HCT116 (cell line): ENCODE measurements at regions not wholly inside any gene's neighbourhood (a gene's known extent, or its start where the extent isn't known, plus 50 kb on each side); places are given as distances from the start of the nearest gene placed in this dataset.

Experiments
- ATAC-seq: fragments of 200-7000 bp; cut with Tn5 transposase; 2 replicates; pipeline ENCODE4 v1.9.1; 2020; ENCODE audit warnings: mild to moderate bottlenecking, moderate library complexity
- BruUV-seq: library from RNA; stranded (reverse); fragments of 400-500 nt; replicated peaks from 2 replicates; lab custom pipeline; 2021; lab: Mats Ljungman, UMichigan
- CTCF ChIA-PET: fragments of 300-600 bp; sonication (Branson Sonifier 250); formaldehyde crosslinking; loops from one replicate; lab custom pipeline; 2021; ENCODE audit warnings: antibody characterized with exemption; lab: Charles Lee
- POLR2A ChIA-PET: fragments of 300-600, 350-600 bp; sonication (Branson Sonifier 250); formaldehyde crosslinking; loops from one replicate; lab custom pipeline; 2021; ENCODE audit warnings: antibody characterized with exemption; lab: Charles Lee
- RAD21 ChIA-PET, 2 experiments: fragments of 300-600 bp; sonication (Branson Sonifier 250); formaldehyde crosslinking; loops; one replicate each; lab custom pipeline; 2023; ENCODE audit warnings: low total read pairs in 2 of 2; ENCODE audit not compliant: uncharacterized antibody in 2 of 2, unreplicated experiment in 2 of 2, low non-redundant PET in 1 of 2; lab: Charles Lee
- DNase-seq: peaks from one replicate; pipeline ENCODE4 v3.0.0-alpha.2; 2010; ENCODE audit warnings: low read depth, low spot score
- H2AFZ ChIP-seq: fragments of 200-600 bp; shearing (Covaris generic), sonication (generic); 2 replicates; pipeline ENCODE4 v1.6.1; 2017; ENCODE audit warnings: low read depth, mixed run types, mixed read lengths, antibody characterized with exemption, low read length; ENCODE audit not compliant: poor library complexity, severe bottlenecking
- H3K27ac ChIP-seq: 2 replicates; pipeline ENCODE4 v1.5.1; 2012; ENCODE audit warnings: low read depth, low read length
- H3K27me3 ChIP-seq: fragments of 200-600 bp; sonication (generic); 2 replicates; pipeline ENCODE4 v1.6.1; 2016; ENCODE audit warnings: mixed run types, low read length, mixed read lengths; ENCODE audit not compliant: insufficient read depth
- H3K36me3 ChIP-seq, 2 experiments: fragments of 200-500 bp in 1 of 2; fragments of 200-600 bp in 1 of 2; sonication (Bioruptor generic) in 1 of 2; sonication (generic) in 1 of 2; 2 replicates each; pipeline versions ENCODE4 v1.5.1 to v1.6.1; 2014 to 2016; ENCODE audit warnings: low read length in 2 of 2, inconsistent platforms in 1 of 2, mixed read lengths in 1 of 2, mixed run types in 1 of 2; ENCODE audit not compliant: insufficient read depth in 2 of 2, control insufficient read depth in 1 of 2
- H3K4me1 ChIP-seq, 2 experiments: fragments of 200-600 bp in 1 of 2; sonication (generic) in 1 of 2; 2 replicates each; pipeline versions ENCODE4 v1.5.1 to v1.6.1; 2012 to 2017; ENCODE audit warnings: low read length in 2 of 2, inconsistent platforms in 1 of 2, mild to moderate bottlenecking in 1 of 2, mixed read lengths in 1 of 2, mixed run types in 1 of 2, moderate library complexity in 1 of 2; ENCODE audit not compliant: insufficient read depth in 2 of 2, control insufficient read depth in 1 of 2
- H3K4me2 ChIP-seq: fragments of 200-600 bp; sonication (generic); 2 replicates; pipeline ENCODE4 v1.6.1; 2017; ENCODE audit warnings: mixed run types, low read length, mixed read lengths
- H3K4me3 ChIP-seq, 2 experiments: fragments of 200-600 bp in 1 of 2; sonication (generic) in 1 of 2; replicated peaks in 1 of 2; 2 replicates each; pipeline ENCODE4 v1.5.1; 2011 to 2016; ENCODE audit warnings: low read length in 2 of 2, control low read depth in 1 of 2, low read depth in 1 of 2, mild to moderate bottlenecking in 1 of 2, mixed read lengths in 1 of 2, mixed run types in 1 of 2
- H3K79me2 ChIP-seq: fragments of 200-600 bp; sonication (generic); 2 replicates; pipeline ENCODE4 v1.6.1; 2017; ENCODE audit warnings: mild to moderate bottlenecking, mixed run types, low read length, moderate library complexity, mixed read lengths; ENCODE audit not compliant: insufficient read depth
- H3K9ac ChIP-seq: fragments of 200-600 bp; sonication (generic); 2 replicates; pipeline ENCODE4 v1.6.1; 2016; ENCODE audit warnings: low read length, mixed read lengths
- H3K9me2 ChIP-seq: fragments of 200-600 bp; sonication (generic), shearing (Covaris generic); 2 replicates; pipeline ENCODE4 v1.6.1; 2017; ENCODE audit warnings: mixed run types, mild to moderate bottlenecking, moderate library complexity; ENCODE audit not compliant: insufficient read depth
- H3K9me3 ChIP-seq, 2 experiments: fragments of 200-500 bp in 1 of 2; fragments of 200-600 bp in 1 of 2; sonication (Bioruptor generic) in 1 of 2; sonication (generic) in 1 of 2; 2 replicates each; pipeline ENCODE4 v1.6.1; 2014 to 2017; ENCODE audit warnings: low read length in 2 of 2, mixed read lengths in 2 of 2, inconsistent platforms in 1 of 2, low read depth in 1 of 2, mild to moderate bottlenecking in 1 of 2, mixed run types in 1 of 2, moderate library complexity in 1 of 2; ENCODE audit not compliant: control insufficient read depth in 1 of 2, insufficient read depth in 1 of 2
- H4K20me1 ChIP-seq: fragments of 200-600 bp; sonication (generic), shearing (Covaris generic); 2 replicates; pipeline ENCODE4 v1.6.1; 2017; ENCODE audit warnings: mixed run types, mild to moderate bottlenecking, moderate library complexity; ENCODE audit not compliant: insufficient read depth
- CBX3 ChIP-seq: IDR thresholded peaks from 2 replicates; pipeline ENCODE4 v1.6.1; 2012; ENCODE audit warnings: low read depth
- CEBPB ChIP-seq: IDR thresholded peaks from 2 replicates; pipeline ENCODE4 v1.6.1; 2012; ENCODE audit warnings: low read depth
- EGR1 ChIP-seq: IDR thresholded peaks from 2 replicates; pipeline ENCODE4 v1.6.1; 2012; ENCODE audit warnings: low read depth
- ELF1 ChIP-seq: IDR thresholded peaks from 2 replicates; pipeline ENCODE4 v1.6.1; 2012; ENCODE audit warnings: low read depth, borderline replicate concordance
- EZH2 ChIP-seq: fragments of 200-600 bp; sonication (generic); IDR thresholded peaks from 2 replicates; pipeline ENCODE4 v1.6.1; 2017; ENCODE audit warnings: antibody characterized with exemption, mixed run types
- EZH2phosphoT487 ChIP-seq: fragments of 200-600 bp; IDR thresholded peaks from 2 replicates; pipeline ENCODE4 v1.6.1; 2018; ENCODE audit warnings: antibody characterized with exemption, borderline replicate concordance
- FOSL1 ChIP-seq: IDR thresholded peaks from 2 replicates; pipeline ENCODE4 v1.6.1; 2012; ENCODE audit warnings: low read depth
- JUND ChIP-seq: IDR thresholded peaks from 2 replicates; pipeline ENCODE4 v1.6.1; 2012
- SIN3A ChIP-seq: IDR thresholded peaks from 2 replicates; pipeline ENCODE4 v1.6.1; 2012; ENCODE audit warnings: low read depth
- SP1 ChIP-seq: IDR thresholded peaks from 2 replicates; pipeline ENCODE4 v1.6.1; 2012; ENCODE audit warnings: low read depth
- SRF ChIP-seq: IDR thresholded peaks from 2 replicates; pipeline ENCODE4 v1.6.1; 2012; ENCODE audit warnings: low read depth
- TCF7L2 ChIP-seq: IDR thresholded peaks from 2 replicates; pipeline ENCODE4 v1.7.0; 2011; ENCODE audit warnings: borderline replicate concordance, inconsistent platforms; ENCODE audit not compliant: insufficient read depth, insufficient read length; ENCODE audit errors: extremely low read depth
- ZNF274 ChIP-seq: fragments of 200-500 bp; sonication (Bioruptor generic); IDR thresholded peaks from 2 replicates; pipeline ENCODE4 v1.6.1; 2014; ENCODE audit warnings: mild to moderate bottlenecking, low read depth, low read length, inconsistent platforms
- intact Hi-C: fragments of 100-400 bp; cut with micrococcal nuclease; formaldehyde crosslinking; loops from 2 replicates; pipeline ENCODE4 v1.10.0; 2022
- TF ChIP-seq, protein P1 (sequence below), 3 experiments: fragments of 200-600 bp in 1 of 3; sonication (generic) in 1 of 3; IDR thresholded peaks in 2 of 3; conservative IDR thresholded peaks in 1 of 3; 2 replicates each; pipeline ENCODE4 v1.5.1; 2012 to 2017; ENCODE audit warnings: low read depth in 2 of 3, low read length in 2 of 3, antibody characterized with exemption in 1 of 3, borderline replicate concordance in 1 of 3, control low read depth in 1 of 3, mild to moderate bottlenecking in 1 of 3, mixed read lengths in 1 of 3, mixed run types in 1 of 3, moderate library complexity in 1 of 3; ENCODE audit not compliant: insufficient read depth in 1 of 3
- TF ChIP-seq, protein P2 (sequence below): IDR thresholded peaks from 2 replicates; pipeline ENCODE4 v1.6.1; 2011; ENCODE audit warnings: mild to moderate bottlenecking, low read length, moderate library complexity; ENCODE audit not compliant: insufficient replicate concordance; ENCODE audit errors: extremely low read depth
- TF ChIP-seq, protein P3 (sequence below): IDR thresholded peaks from 2 replicates; pipeline ENCODE4 v1.6.1; 2012
- TF ChIP-seq, protein P4 (sequence below): IDR thresholded peaks from 2 replicates; pipeline ENCODE4 v1.6.1; 2012

DNA sequence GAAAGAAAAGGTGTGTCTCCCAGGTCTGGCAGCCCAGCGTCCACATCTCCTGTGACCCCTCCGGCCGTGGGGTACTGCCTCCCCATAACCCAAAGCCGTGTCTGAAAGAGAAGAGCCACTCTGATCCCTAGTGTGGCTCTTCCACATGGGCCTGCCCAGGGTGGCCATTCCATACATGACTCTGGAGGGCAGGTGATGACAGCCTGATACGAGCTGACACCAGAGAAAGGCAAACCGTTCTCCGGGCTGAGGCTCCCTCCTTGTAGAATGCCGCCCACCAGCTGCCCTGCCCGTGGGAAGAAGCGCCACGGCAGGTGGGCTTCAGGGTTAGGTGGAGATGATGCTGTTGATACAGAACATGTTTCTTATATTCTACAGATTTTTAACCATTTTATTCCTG is 451.6 kb upstream of the SALL3 start (continued):
- TF ChIP-seq, protein P1, sequence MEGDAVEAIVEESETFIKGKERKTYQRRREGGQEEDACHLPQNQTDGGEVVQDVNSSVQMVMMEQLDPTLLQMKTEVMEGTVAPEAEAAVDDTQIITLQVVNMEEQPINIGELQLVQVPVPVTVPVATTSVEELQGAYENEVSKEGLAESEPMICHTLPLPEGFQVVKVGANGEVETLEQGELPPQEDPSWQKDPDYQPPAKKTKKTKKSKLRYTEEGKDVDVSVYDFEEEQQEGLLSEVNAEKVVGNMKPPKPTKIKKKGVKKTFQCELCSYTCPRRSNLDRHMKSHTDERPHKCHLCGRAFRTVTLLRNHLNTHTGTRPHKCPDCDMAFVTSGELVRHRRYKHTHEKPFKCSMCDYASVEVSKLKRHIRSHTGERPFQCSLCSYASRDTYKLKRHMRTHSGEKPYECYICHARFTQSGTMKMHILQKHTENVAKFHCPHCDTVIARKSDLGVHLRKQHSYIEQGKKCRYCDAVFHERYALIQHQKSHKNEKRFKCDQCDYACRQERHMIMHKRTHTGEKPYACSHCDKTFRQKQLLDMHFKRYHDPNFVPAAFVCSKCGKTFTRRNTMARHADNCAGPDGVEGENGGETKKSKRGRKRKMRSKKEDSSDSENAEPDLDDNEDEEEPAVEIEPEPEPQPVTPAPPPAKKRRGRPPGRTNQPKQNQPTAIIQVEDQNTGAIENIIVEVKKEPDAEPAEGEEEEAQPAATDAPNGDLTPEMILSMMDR (IDR thresholded peaks at IDR 0.05 in 2 of 3, conservative IDR thresholded peaks at IDR 0.05 in 1 of 3; ENCODE audit: borderline replicate concordance in 1 of 3, insufficient read depth in 1 of 3, low read depth in 2 of 3, low read length in 2 of 3), result no peak
- TF ChIP-seq CBX3 (no peak), FOSL1 (no peak), EGR1 (no peak)
- TF ChIP-seq, protein P2, sequence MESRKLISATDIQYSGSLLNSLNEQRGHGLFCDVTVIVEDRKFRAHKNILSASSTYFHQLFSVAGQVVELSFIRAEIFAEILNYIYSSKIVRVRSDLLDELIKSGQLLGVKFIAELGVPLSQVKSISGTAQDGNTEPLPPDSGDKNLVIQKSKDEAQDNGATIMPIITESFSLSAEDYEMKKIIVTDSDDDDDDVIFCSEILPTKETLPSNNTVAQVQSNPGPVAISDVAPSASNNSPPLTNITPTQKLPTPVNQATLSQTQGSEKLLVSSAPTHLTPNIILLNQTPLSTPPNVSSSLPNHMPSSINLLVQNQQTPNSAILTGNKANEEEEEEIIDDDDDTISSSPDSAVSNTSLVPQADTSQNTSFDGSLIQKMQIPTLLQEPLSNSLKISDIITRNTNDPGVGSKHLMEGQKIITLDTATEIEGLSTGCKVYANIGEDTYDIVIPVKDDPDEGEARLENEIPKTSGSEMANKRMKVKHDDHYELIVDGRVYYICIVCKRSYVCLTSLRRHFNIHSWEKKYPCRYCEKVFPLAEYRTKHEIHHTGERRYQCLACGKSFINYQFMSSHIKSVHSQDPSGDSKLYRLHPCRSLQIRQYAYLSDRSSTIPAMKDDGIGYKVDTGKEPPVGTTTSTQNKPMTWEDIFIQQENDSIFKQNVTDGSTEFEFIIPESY, result no peak

DNA sequence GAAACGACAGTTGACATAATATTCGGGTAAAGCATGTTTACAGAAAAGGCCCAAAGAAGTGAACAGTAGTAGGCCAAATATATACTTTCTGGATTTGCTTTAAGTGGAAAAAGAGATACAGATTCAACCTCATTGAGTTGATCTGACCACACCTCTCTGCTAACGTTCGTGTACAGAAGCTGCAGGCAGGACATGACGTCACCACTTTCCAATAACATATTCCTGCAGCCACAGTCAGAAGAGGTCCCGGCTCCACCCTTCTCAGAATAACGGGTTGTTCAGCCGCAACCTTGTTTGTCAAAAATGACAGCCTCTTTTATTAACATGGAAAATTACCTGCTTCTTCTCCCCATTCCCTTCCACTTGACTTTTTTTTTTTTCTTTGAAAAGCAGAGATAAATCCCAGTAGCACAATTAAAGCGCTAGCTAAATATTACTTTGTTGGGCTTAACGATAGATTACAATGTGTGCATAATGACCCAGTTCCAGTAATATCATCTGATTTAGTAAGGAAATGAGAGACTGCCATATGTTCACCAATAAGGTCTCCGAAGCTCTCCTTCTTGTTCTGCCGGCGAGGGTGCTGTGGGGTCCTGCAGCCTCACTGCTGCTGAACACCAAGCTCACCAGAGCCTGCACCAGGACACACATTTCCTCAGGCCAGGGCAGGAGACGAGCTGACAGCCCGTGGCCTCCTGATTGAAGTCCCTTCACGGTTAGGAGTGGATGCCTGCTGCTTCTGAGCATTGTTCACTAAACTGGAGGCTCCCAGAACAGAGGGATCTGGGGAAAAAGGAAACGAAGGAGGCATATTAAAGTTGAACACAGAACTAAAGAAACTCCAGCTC is 451.0 kb upstream of the SALL3 start:
- Histone ChIP-seq H3K27me3 (no peaks in the 10 kb centered on the region), H3K79me2 (no peaks in the 10 kb centered on the region), H3K4me2 (no peak overlapping the region), H3K4me3 (no peak overlapping the region), H3K9me2 (no peaks in the 10 kb centered on the region), H3K9ac (no peak overlapping the region), H3K27ac (no peak overlapping the region), H2AFZ (no peak overlapping the region), H3K9me3 (peaks cover 3% of the 10 kb centered on the region in 2 experiments; a peak in 2 of 4 replicates), H4K20me1 (no peaks in the 10 kb centered on the region), H3K4me1 (no peaks in the 10 kb centered on the region), H3K36me3 (no peaks in the 10 kb centered on the region)
- POLR2A ChIA-PET, result no interaction called here
- no peak for DNase-seq
- RAD21 ChIA-PET, result no interaction called here
- no peak for ATAC-seq
- intact Hi-C loops, result no loop called here
- CTCF ChIA-PET, result no interaction called here
- no TSS peak for BruUV-seq
- TF ChIP-seq, protein P3, sequence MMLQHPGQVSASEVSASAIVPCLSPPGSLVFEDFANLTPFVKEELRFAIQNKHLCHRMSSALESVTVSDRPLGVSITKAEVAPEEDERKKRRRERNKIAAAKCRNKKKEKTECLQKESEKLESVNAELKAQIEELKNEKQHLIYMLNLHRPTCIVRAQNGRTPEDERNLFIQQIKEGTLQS, result no peak
- TF ChIP-seq FOSL1 (no peak), ZNF274 (no peak), SRF (no peak), SP1 (no peak), ELF1 (no peak), SIN3A (no peak), CBX3 (no peak), EZH2phosphoT487 (no peak), EZH2 (no peak), TCF7L2 (no peak), CEBPB (no peak), EGR1 (no peak), JUND (no peak)
- TF ChIP-seq, protein P1 (IDR thresholded peaks at IDR 0.05 in 2 of 3, conservative IDR thresholded peaks at IDR 0.05 in 1 of 3; ENCODE audit: borderline replicate concordance in 1 of 3, insufficient read depth in 1 of 3, low read depth in 2 of 3, low read length in 2 of 3), result no peak
- TF ChIP-seq, protein P4, sequence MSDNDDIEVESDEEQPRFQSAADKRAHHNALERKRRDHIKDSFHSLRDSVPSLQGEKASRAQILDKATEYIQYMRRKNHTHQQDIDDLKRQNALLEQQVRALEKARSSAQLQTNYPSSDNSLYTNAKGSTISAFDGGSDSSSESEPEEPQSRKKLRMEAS, result no peak
